ENCODE measurements at regions not wholly inside any gene's neighbourhood (a gene's known extent, or its start where the extent isn't known, plus 50 kb on each side); places are given as distances from the start of the nearest gene placed in this dataset.

GRCh38 chr4:129514852-129515251 lies 418.9 kb downstream of the C4orf33 start:
- DNase-seq (ENCODE audit: low spot score): no peak
- Histone ChIP-seq H3K9ac (ENCODE audit: low read depth in 1 of 2, low read length in 2 of 2) (no peak overlapping the region), H3K4me3 (ENCODE audit: low read depth in 1 of 3, low read length in 3 of 3) (no peak overlapping the region), H3K36me3 (ENCODE audit: control insufficient read depth in 4 of 4, insufficient read depth in 3 of 4, low read depth in 1 of 4, low read length in 3 of 4) (no peaks in the 10 kb centered on the region), H3K9me3 (ENCODE audit: control insufficient read depth in 4 of 4, low read length in 3 of 4) (no peaks in the 10 kb centered on the region), H3K27ac (ENCODE audit: low read depth in 1 of 2, low read length in 2 of 2) (no peak overlapping the region), H3K27me3 (ENCODE audit: control insufficient read depth in 4 of 4, insufficient read depth in 4 of 4, low read length in 3 of 4) (peaks cover 0 to 4% (median 0%) of the 10 kb centered on the region in 4 donors), H3K4me1 (ENCODE audit: control insufficient read depth in 4 of 4, insufficient read depth in 4 of 4, low read length in 3 of 4) (no peaks in the 10 kb centered on the region)
- TF ChIP-seq CTCF (IDR thresholded peaks at IDR 0.05; ENCODE audit: low read depth, low read length, missing input control) (no peak), FOXA2 (IDR thresholded peaks at IDR 0.05) (no peak), TAF1 (conservative IDR thresholded peaks at IDR 0.05) (no peak), JUND (IDR thresholded peaks at IDR 0.05) (no peak), GABPA (IDR thresholded peaks at IDR 0.05 in 1 of 2, conservative IDR thresholded peaks at IDR 0.05 in 1 of 2) (no peak), YY1 (IDR thresholded peaks at IDR 0.05) (no peak), ATF3 (IDR thresholded peaks at IDR 0.05) (no peak), EGR1 (IDR thresholded peaks at IDR 0.05; ENCODE audit: low read depth in 2 of 2) (no peak), REST (IDR thresholded peaks at IDR 0.05) (no peak), NR2F2 (IDR thresholded peaks at IDR 0.05) (no peak), FOXA1 (IDR thresholded peaks at IDR 0.05) (no peak), MAX (IDR thresholded peaks at IDR 0.05) (no peak), ZBTB33 (IDR thresholded peaks at IDR 0.05) (no peak), SP1 (IDR thresholded peaks at IDR 0.05) (no peak), RAD21 (IDR thresholded peaks at IDR 0.05) (no peak), HNF4G (IDR thresholded peaks at IDR 0.05) (no peak), RXRA (IDR thresholded peaks at IDR 0.05) (no peak), HNF4A (conservative IDR thresholded peaks at IDR 0.05) (no peak)
